H1 (cell line): ENCODE measurements at regions not wholly inside any gene's neighbourhood (a gene's known extent, or its start where the extent isn't known, plus 50 kb on each side); places are given as distances from the start of the nearest gene placed in this dataset.

Experiments
- TF ChIP-seq, protein P1 (sequence below), 3 experiments: IDR thresholded peaks; 1 replicate in 2 of 3; 2 replicates in 1 of 3; pipeline versions ENCODE4 v1.5.1 to v1.6.1; 2011; ENCODE audit warnings: low read length in 3 of 3, mild to moderate bottlenecking in 3 of 3, inconsistent platforms in 2 of 3, low read depth in 1 of 3, moderate library complexity in 1 of 3; ENCODE audit not compliant: insufficient read depth in 1 of 3; ENCODE audit errors: control extremely low read depth in 1 of 3

DNA sequence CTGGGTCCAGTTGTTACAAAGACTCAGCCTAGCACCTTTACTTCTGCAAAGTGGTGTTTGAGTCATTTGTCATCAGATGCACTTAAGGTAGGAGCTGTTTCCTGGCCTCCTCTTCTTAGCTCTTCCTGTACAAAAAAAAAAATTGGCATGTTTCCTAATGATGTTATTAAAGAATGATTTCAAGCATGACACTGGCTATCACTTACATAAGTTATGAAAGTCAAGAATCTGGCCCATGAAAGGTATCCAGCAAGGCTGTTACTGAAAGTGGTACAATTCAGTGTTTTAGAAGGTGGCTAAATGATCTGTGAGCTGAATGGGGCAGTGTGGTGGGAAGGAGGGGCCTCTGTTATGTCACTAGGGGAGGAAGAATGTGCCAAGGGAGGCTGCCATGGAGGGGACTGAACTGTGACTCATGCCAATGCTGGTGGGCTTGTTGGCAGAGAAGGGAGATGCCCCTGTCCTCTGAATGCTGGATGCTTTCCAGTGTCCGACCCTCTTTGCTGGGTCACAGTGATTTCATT, 175.1 kb upstream of the MAP1B start (continued):
- TF ChIP-seq, protein P1, sequence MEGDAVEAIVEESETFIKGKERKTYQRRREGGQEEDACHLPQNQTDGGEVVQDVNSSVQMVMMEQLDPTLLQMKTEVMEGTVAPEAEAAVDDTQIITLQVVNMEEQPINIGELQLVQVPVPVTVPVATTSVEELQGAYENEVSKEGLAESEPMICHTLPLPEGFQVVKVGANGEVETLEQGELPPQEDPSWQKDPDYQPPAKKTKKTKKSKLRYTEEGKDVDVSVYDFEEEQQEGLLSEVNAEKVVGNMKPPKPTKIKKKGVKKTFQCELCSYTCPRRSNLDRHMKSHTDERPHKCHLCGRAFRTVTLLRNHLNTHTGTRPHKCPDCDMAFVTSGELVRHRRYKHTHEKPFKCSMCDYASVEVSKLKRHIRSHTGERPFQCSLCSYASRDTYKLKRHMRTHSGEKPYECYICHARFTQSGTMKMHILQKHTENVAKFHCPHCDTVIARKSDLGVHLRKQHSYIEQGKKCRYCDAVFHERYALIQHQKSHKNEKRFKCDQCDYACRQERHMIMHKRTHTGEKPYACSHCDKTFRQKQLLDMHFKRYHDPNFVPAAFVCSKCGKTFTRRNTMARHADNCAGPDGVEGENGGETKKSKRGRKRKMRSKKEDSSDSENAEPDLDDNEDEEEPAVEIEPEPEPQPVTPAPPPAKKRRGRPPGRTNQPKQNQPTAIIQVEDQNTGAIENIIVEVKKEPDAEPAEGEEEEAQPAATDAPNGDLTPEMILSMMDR (IDR thresholded peaks at IDR 0.05; ENCODE audit: control extremely low read depth in 1 of 3, insufficient read depth in 1 of 3, low read depth in 1 of 3, low read length in 3 of 3): no peak
